GM12892 (cell line): ENCODE measurements at regions not wholly inside any gene's neighbourhood (a gene's known extent, or its start where the extent isn't known, plus 50 kb on each side); places are given as distances from the start of the nearest gene placed in this dataset.

Source experiments
- POLR2A ChIP-seq: IDR thresholded peaks from 2 replicates; pipeline ENCODE4 v1.6.1; 2011; ENCODE audit warnings: low read depth, low read length, control low read depth
- POLR2AphosphoS5 ChIP-seq: IDR thresholded peaks from 2 replicates; pipeline ENCODE4 v1.6.1; 2011; ENCODE audit warnings: low read depth, low read length, control low read depth
- TAF1 ChIP-seq: IDR thresholded peaks from 2 replicates; pipeline ENCODE4 v1.6.1; 2011; ENCODE audit warnings: low read depth, mild to moderate bottlenecking, control low read depth, low read length, borderline replicate concordance

DNA sequence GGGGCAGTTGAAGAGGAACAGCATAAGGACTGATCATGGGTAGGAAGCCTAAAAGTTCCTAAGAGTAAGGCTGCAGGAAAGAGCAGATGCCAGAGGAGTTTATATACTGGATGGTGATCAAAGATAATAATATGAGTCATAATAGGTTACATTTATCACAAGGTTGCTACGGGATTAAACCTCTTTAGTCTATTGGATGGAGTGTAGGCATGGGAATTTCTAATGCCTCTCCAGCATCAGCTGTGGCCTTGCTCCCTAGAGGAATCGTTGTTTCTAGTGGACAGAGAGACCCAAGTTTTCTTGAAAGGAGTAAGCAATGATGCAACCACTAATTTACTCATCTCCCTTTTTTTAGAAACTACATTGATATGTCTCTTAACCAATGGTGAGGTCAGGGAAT, 213.4 kb downstream of the GPR37 start:
- TF ChIP-seq POLR2AphosphoS5: no peak
- TF ChIP-seq POLR2A: no peak
- TF ChIP-seq TAF1: no peak
